Peyer's patch (tissue), 4 donors: ENCODE measurements at regions not wholly inside any gene's neighbourhood (a gene's known extent, or its start where the extent isn't known, plus 50 kb on each side); places are given as distances from the start of the nearest gene placed in this dataset.

Source experiments
- CTCF ChIP-seq, 6 experiments: fragments of 450-650 bp in 4 of 6; fragments of 200-600 bp in 2 of 6; sonication (generic) in 1 of 6; IDR thresholded peaks; one replicate each; pipeline ENCODE4 v1.5.1; 2017 to 2019; ENCODE audit warnings: antibody characterized with exemption in 6 of 6, mild to moderate bottlenecking in 3 of 6, moderate library complexity in 1 of 6
- POLR2A ChIP-seq, 2 donors: fragments of 450-650 bp; IDR thresholded peaks; one replicate each; pipeline ENCODE4 v1.5.1; 2017; ENCODE audit warnings: antibody characterized with exemption in 2 of 2, mild to moderate bottlenecking in 2 of 2, moderate library complexity in 2 of 2

GRCh38 chr13:66117563-66117962 lies 1112.6 kb downstream of the PCDH9 start:
- TF ChIP-seq CTCF (IDR thresholded peaks at IDR 0.05), result no peak
- TF ChIP-seq POLR2A (IDR thresholded peaks at IDR 0.05), result no peak
